Epidermal melanocyte (primary cell): ENCODE measurements at regions not wholly inside any gene's neighbourhood (a gene's known extent, or its start where the extent isn't known, plus 50 kb on each side); places are given as distances from the start of the nearest gene placed in this dataset.

Experiments used
- DNase-seq: peaks from one replicate; pipeline ENCODE4 v3.0.0; 2011; ENCODE audit warnings: low spot score; ENCODE audit not compliant: insufficient read length

DNA sequence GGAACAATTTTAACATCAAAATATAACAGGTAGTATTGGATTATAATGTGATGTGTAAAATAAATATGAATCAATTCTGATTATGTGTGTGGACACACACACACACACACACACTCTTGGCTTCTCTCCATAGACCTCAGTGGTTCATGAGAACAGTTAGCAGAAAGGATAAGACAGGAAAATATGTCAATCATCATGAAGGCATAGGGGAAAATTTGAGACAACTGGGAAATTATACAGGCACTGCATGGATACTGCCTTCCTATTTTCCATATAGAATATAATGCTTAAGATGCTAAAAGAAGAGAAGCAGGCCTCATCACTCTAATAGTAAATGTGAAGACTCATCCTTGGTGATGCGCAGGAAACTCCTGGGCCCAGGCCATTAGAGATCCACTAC lies 884.5 kb downstream of the SUCLG1 start:
- no peak for DNase-seq

DNA sequence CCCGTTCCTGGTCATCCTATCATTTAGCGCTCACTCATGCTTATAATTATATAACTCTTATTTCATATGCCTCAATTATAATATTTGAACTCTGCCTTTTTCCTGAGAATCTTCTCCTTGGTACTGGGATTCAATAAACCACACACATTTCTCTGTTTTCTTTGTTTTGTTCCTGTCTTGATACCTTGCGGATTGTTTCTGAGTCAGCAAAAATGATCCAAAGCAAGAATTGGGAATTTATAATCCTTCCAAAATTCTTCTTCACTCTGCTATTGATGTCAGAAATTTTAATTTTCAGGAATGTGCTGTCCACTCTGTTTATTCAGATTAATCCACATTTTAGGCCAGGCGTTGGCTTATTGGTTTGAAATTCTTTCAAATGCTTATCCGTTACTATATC lies 886.0 kb downstream of the SUCLG1 start:
- no peak for DNase-seq

DNA sequence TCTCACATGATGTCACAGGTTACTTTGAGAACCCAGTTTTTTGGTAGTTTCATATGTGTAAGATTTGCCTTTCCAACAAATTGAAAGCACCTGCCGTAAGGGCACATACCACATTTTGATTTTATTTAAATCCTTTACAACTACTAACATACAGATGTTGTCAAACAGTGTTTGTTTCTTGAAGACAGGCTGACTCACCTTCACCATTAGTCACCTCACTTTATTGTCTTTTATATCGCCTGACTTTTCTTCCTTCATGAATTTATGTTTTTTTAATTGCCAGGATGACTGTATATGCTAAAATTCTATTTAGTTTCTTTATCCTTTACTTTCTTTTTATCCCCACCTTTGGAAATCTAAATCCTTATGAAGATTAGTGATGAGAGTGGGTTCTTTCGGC lies 886.7 kb downstream of the SUCLG1 start:
- DNase-seq = no peak

DNA sequence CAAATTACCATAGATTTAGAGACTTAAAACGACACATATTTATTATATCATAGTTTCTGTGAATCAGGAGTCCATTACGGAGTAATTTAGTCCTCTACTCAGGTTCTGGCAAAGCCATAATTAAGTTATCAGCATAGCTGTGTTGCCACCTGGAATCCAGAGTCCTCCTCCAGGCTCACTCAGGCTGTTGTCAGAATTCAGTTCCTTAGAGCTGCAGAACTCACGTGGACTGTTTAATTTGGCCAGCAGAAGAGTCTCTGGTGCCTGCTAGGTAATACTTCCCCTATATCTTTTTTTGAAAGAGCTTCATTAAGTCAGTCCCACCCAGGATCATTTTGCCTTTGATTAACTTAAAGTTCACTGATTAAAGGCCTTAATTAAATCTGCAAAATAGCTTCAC lies 891.5 kb downstream of the SUCLG1 start:
- no peak for DNase-seq

DNA sequence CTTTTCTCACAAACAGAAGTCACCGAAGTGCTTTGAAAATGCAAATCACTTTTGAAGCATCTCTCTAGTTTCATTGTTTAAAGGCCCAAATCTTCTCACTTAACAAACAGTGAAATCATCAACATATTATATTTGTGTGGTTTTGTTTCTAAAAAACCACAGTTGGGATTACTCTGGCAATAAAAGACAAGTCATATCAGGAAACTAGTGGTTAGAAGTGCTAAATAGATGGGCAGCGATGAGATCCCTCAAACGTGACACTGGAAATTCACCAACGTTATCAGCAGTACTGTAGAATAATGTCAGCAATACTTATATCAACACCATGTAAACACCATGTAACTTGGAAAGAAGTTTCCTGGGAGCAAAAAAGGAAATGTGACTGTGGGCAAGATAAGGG lies 893.5 kb downstream of the SUCLG1 start:
- no peak for DNase-seq

DNA sequence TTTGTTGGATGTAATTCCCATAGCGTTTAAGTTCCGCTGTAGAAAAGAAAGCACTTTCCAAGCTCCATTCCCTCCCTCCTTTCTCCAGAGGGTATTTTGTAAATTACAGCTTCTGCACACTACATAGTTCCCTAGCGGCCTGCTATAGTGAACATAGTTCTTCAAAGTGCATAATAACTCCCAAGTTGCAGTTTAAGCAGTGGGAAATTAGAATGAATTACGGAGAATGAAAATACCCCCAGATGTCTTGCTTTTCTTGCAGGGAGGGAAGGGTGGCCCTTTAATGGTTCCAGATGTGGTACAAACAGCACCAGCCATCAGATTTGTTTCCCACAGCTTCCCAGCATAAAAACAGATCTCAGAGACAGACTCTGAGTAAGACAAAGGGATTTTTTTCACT lies 893.9 kb downstream of the SUCLG1 start:
- no peak for DNase-seq

DNA sequence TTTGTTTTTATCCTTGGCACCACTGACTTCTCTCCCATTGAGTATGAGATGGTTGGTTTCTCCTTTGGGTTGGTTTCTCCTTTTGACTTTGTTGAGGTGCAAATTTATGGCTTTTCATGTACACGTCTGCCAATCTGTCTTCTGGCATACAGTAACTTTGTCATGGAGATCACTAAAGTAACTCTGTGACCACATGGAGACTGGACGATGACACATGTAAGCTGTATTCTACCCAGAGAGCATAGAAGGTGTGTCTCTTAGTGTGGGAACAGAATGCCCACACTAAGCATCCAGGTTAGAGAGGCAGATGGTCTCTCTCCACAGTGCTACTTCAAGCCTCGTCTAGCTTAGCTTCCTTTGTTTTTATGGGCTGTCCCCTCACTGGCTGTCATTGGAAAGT lies 897.5 kb downstream of the SUCLG1 start:
- no peak for DNase-seq

DNA sequence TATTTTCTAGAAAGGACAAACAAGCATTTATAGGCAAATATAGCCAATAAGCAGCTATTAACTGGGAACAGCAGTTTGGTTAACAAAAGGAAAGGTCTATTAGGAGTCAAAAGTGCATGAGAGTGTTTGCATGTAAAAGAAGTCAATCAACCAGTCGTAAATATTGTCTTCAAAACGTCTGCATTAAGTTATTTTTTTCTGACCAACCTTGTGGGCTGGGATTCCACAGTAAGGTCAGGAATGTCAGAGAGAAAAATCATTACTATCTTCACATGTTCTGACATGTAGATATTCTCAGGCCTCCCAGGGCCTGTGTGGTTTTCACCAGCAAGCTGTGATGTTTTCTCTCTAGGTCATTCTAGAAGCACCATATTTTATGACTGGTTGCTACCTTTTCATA lies 922.5 kb downstream of the SUCLG1 start:
- no peak for DNase-seq

DNA sequence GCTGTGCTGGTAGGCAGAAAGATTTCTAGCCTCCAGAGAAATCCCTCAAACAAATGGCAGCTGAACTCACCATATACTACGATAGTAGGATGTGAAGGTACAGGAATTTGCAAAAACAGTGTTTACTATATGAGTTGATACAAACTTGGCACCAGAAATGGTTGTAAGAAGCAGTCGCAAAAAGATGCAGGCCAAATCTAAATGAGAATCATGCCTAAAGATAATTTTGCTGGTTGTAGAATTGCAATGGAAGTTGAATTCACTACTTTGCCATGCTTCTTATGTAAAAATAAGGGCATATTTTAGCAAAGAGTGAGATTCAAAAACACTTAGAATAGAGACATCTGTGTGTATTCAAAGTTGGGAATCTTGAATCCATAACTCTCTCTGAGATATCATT lies 924.7 kb downstream of the SUCLG1 start:
- DNase-seq = no peak

DNA sequence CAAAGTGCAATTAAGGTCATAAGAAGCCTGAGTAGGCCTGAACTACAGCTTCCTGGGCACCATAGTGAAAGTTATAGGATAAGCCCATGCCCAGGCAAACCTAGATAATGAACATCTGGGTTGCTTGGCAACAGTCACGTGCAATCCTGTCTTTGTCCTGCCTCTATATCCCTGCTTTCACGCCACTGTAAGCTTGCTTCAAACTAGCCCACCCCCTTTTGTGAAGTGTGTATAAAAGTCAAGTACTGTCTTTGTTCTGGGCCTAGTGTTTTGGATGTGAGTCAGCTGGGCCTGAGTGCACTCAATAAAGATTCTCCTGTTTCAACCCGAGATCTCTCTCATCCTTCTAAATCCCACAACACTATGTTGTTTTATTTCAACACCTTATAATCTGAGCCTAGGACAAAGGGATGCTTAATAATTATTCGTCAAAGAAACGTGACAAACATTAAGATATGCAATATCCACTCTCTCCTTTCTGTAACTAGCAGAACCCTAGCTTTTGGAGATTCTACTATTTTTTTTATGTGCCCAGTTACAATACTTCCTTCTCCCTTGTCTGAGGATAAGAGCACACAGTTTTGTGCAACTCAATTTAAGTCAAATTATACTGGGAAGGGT lies 927.8 kb downstream of the SUCLG1 start:
- DNase-seq = no peak

DNA sequence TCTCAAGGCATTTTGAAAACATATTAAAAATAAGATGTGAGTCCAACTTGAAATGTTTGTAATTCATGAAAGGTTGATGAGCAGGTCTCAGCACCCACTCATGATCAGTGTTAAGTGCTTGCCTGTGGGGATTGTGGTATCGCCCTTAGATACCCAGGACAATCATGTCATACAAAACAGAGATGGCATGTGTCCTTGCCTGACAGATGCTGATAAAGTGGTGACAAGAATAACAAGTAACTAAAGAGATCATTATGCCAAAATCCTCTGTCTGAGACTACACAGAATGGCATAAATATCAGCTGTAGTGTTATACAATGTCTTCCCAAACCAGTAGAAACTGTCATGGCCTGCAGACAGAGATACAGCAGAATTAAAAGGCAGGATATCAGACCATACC lies 930.3 kb downstream of the SUCLG1 start:
- DNase-seq = no peak

DNA sequence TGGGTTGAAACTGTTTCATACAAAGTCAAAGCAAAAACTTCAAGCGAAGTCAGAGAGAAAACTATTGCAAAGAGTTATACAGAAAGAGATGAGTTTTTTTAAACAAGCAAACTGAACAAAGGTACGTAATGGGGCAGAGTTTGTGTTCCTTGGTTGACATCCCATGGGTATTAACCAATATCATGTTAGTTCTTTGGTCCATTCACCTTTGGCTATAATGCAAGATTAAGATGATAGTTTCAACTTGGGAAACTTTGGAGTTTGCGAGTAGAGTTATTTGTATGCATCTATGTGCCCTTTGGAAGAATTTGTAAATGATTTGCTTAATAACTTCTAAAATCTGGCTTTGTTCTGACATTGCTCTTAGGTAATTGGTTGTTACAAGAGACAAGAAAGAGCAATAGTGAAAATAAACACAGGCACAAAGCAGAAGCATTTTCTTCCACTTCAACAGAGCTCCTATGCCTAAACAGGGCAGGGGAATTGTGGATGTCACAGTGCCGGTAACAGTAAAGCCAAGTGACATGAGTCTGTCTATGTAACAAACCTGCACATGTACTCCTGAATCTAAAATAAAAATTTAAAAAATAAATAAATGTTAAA lies 936.1 kb downstream of the SUCLG1 start:
- DNase-seq = no peak

DNA sequence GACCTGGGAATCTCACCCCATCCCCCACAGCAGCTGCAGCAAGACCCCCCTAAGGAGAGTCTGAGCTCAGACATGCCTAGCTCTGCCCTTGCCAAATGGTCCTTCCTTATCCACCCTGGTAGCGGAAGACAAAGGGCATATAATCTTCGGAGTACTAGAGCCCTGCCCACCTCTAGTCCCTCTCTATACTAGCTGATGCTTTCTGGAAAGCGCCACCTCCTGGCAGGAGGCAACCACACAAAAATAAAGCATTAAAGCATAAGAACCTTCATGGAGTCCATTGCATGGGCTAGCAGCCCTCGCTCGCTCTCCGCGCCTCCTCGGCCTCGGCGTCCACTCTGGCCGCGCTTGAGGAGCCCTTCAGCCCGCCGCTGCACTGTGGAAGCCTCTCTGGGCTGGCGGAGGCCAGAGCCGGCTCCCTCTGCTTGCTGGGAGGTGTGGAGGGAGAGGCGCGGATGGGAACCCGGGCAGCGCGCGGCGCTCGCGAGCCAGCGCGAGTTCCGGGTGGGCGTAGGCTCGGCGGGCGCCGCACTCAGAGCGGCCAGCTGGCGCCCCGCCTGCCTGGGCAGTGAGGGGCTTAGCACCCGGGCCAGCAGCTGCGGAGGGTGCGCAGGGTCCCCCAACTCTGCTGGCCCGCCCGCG lies 941.2 kb downstream of the SUCLG1 start:
- DNase-seq = no peak

DNA sequence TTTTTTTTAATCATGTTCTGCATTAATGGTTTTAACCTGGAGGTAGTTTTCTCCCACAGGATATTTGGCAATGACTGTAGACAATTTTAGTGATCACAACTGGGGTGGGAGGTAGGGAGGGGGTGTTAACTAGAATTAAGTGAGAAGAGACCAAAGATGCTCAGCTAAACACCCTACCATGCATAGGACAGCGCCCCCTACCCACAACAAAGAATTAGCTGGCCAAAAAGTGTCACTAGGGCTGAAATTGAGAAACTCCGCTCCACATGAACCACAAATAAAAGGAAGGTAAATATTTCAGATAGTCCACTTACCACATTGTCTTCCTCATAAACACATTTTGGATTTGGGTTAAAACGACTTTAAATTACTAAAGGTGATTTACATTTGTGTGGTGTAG lies 942.6 kb downstream of the SUCLG1 start:
- no peak for DNase-seq

DNA sequence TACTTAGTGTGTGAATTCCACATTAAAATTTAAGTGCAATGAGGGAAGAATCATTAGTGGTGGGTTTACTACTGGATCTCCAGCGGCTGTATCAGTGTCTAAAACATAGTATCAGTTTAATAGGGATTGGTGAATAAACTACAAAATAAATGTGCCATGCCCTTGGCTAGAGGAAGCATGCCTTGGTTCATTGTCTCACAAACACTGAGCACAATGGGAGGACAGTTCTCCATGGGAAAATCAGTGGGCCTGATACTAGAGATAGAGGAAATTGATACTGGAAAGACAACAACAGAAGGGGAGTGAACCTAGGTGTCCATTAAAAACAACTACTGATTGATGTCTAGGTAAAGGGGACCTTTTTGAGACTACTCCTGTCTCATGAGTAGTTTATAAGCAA lies 971.6 kb downstream of the SUCLG1 start:
- DNase-seq = no peak

DNA sequence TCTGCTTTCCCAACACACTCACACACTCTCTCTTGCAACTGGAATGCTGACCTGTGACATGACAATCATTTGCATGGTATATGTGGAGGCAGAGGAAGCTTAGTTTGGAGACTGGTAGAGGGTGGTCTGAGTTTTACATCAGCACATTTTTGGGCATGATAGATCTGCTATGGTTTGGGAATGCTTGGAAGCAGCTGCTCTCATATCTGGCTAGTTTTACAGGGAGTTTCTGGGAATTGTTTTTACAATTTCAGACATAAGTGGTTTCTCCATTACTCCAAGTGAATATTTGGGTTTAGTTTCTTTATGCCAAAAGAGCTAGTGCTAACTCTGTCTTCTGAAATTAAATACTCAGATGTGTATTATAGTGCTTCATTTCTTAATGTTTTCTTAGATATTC lies 977.6 kb downstream of the SUCLG1 start:
- DNase-seq = no peak

DNA sequence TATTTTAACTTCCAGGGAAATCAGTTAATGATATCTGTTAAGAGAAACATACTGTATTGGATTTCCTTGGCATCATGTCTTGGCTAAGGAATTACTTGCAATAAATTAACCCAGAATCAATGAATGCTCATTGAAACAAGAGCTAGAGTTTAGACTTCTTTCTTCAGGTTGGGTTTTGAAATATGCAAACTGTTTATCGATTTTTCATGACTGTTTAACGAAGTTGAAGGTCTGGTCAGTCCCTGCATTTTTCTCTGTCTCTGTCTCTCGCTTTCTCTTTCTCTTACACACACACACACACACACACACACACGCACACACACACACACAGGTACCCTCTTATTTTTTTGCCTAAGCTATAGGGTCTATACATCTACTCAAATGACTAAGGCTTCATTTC lies 981.0 kb downstream of the SUCLG1 start:
- no peak for DNase-seq

DNA sequence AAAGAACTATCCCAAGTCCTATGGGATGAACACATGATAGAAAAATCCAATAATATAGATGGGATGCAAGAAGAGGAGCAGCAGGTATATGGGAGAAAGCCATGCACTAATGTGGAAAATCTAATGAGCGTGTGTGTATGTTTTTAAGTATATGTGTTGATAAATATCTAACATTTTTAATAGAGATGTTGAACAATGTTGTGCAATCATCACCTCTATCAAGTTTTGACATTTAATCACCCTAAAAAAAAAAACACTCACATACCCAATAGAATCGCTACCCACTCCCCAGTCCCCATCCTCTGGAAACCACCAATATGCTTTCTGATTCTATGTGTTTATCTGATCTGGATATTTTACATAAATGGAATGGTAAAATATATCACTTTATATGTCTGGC lies 983.7 kb downstream of the SUCLG1 start:
- no peak for DNase-seq

DNA sequence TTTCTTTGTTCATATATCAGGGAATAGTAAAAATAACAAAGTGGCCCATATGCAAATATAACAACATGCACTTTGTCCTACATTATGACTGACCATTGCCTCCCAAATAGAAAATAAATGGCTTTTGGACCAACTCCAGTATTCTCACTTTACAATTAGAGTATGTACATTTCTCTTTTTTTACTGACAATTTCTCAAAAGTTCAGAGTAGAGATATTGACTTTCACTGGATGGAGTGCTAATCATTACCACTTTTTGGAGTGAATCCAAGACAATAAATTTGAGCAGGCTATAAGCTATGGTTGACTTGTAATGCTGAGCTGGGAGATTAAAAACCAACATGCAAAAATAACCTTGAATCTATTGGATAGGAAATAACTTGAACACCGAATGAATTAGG lies 987.4 kb downstream of the SUCLG1 start:
- DNase-seq = no peak

DNA sequence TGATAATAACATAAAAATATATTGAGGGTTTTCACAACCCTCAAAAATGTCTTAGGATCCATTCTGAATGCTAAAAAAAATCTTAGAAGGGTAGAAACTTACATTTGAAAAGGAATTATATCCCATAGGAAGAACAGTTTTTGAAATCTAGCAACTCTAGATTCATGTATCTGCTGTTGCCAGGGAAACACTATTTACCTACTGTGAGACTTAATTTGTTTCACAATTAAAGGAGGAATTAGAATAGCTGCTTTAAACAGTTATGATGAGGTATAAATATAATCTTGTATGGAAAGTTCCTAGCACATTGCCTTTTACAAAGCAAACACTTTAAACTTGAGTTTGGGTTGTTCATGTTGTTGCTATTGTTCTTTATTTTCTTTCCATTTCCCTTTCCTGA lies 988.2 kb downstream of the SUCLG1 start:
- DNase-seq = no peak

DNA sequence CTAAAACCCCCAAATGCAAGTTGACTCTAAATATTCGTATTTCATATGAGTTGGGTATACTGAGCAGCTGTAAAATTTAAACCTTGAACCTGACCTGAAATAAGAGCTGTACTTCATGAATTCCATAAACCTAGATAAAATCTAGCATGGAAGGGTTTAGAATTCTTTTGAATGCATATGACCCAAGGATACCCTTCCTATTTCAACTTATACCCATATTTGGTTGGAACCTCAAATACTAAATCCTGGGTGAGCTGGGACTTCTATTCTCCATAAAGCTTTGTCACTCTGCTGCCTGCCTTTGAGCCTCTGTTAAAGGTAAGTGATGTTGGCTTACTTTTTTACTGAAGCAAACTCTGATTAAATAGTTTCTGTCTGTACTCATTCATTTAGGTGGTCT lies 994.6 kb downstream of the SUCLG1 start:
- no peak for DNase-seq

DNA sequence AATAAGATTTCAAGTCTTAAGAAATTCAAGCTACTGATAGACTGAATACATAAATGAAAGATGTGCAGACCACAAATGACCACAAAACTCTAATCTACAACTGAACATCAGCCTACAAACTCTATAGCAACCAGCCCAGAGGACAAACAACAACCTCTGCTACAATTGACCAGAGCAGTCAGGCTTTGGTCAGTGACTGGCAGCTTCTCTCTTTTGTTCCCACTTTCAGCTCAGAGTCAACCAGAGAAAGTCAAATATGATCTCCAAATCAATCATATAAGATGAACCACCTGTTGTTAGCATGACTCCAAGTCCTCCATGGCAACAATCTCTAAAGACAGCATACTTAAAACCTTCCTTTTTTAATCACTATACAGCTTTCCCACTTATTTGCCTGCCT lies 996.2 kb downstream of the SUCLG1 start:
- DNase-seq = no peak

DNA sequence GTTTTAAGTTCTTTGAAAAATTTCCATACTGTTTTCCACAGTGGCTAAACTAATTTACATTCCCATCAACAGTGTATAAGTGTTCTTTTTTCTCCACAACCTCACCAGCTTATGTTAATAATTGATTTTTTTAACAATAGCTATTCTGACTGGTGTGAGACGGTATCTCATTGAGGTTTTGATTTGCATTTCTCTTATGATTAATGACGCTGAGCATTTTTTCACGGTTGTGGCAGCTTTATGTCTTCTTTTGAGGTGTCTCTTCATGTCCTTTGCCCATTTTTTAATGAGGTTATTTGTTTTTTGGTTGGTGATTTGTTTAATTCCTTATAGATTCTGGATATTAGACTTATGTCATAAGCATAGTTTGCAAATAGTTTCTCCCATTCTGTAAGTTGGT lies 997.9 kb downstream of the SUCLG1 start:
- DNase-seq = no peak
